Stimulated activated CD8-positive, alpha-beta memory T cell treated with anti-CD3 and anti-CD28 coated beads, Interleukin-7, amount 100 ng/mL, for 1 hour (primary cell): ENCODE measurements at regions not wholly inside any gene's neighbourhood (a gene's known extent, or its start where the extent isn't known, plus 50 kb on each side); places are given as distances from the start of the nearest gene placed in this dataset.

Source experiments
- DNase-seq, 2 donors: peaks; one replicate each; pipeline ENCODE4 v3.0.0-alpha.2; 2020; ENCODE audit warnings: low read depth in 2 of 2

GRCh38 chr5:54927097-54927746, 58.2 kb downstream of the ESM1 start:
- no peak for DNase-seq

- DNase-seq, result no peak
Measured at GRCh38 chr5:54924487-54924886, 60.9 kb downstream of the ESM1 start.

DNA sequence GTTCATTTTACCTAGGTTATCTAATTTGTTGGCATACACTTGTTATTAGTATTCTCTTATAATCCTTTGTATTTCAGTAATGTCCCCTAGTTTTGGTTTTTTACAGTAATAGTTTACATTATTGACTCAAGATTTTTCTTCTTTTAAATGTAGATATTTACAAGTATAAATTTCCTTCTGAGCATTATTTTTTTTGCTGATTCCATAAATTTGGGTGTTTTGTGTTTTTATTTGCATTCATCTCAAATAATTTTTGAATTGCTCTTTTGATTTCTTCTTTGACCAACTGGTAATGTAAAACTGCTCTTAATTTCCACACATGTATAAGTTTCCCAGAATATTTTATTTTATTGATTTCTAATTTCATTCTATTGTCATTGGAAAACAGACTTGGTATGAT, 68.1 kb downstream of the ESM1 start:
- no peak for DNase-seq

GRCh38 chr5:54915466-54916027, 69.8 kb downstream of the ESM1 start:
- no peak for DNase-seq

- no peak for DNase-seq
Measured at GRCh38 chr5:54912021-54912420, 73.4 kb downstream of the ESM1 start.

DNA sequence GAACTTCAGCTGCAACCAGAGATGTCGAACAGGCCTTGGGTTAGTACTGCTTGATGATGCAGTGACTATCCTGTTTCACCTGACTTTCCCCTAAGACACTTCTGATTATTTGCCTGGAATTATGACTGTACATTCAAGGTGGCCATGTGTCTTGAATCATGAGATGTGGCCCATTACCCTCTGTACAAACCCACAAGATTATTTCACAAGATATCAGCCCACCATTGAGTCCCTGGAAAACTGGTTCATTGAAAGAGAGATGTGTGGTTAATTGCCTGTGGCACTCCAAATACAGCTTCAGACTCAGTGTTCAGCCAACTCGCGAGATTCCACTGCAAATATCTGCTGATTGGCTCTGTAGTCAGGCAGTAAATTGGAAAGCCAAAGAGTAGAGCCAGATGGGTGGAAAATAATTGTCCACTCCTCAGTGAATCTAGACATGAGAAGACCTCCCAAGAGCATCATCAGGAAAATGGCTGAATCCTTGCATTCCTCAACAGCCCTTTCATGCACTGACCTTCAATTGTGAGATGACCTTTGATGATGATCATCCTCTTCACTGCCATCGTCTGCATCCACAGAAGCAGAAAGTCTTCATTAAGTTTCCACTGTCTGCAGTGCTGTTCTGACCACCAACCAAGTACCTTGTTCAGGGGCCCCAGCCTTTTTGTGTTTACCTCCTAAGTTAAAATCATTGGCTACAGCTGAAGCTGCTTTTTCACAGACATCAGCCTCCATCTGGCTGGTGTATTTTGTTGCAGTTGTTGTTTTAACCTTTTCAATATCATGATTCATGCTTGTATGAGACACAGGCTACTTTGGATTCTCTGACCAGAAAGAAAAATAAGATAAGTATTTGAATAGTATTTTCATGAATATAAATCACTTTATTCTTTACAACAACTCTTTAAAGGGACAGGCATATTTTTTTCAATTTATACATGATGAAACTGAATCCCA, 75.2 kb downstream of the ESM1 start:
- DNase-seq, result no peak

DNA sequence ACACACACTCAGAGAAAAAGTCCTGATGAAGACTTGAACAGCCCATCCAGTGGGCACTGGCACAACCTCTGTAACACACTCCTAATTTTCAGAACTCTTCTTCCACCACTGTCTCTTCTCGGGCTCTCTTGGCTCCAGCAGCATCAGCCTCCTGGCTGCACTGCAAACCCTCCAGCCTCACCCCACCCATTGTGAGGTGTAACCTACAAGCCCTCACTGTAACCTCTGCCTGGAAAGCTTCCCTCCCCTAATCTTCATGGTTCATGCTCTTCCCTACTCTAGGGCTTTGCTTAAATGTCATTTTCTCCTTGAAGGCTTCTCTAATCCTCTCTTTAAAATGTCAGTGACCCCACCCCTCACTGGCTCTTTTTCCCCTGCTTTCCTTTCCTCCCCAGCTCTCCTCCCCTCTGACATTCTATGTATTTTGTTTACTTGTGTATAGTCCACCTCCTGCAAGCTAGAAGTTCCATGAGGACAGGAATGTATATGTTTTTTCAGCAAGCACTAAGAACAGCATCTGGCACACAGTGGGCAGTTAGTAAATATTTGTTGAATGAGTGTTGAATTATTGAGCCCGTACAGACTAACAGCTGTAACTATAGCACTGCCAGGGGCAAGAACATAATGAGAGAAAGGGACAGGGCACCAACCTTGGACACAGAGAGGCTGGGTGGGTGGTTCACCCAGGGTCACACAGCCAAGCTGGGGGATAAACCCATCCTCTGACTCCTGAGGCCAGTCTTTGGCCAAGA, 76.4 kb downstream of the ESM1 start:
- no peak for DNase-seq

DNA sequence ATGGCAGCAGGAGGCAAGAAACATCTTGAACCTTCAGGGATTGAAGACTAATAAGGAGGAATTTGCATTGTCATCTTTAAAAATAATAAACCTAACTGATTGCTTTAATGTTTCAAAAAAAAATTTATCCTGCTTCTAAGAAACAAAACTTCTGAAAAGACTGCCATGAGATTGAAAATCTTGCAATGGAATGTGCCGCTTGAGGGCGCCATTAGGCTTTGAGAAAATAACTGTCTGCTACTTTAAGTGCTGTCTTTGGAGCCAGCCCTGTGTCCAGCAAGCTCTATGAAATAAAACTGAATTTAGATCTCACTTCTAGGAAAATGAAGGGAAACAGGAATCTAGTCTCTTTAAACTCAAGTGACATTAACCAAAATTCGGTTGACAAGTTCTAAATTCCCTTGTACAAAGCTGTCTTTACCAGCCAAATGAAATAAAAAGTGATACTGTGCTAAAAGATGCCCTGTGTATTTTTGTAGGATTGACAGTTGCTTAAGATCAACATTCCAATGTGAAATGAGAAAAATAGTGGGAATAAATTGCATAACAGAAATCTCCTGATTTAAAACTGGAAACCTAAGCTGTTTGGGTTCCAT, 79.4 kb downstream of the ESM1 start:
- peak; percentile 27 to 51 for DNase-seq

- no peak for DNase-seq
Measured at GRCh38 chr5:54905246-54905795, 80.1 kb downstream of the ESM1 start.

GRCh38 chr5:54904425-54904824, 81.0 kb downstream of the ESM1 start:
- no peak for DNase-seq

- DNase-seq, result no peak
Measured at GRCh38 chr5:54902791-54903473, 82.5 kb downstream of the ESM1 start.

DNA sequence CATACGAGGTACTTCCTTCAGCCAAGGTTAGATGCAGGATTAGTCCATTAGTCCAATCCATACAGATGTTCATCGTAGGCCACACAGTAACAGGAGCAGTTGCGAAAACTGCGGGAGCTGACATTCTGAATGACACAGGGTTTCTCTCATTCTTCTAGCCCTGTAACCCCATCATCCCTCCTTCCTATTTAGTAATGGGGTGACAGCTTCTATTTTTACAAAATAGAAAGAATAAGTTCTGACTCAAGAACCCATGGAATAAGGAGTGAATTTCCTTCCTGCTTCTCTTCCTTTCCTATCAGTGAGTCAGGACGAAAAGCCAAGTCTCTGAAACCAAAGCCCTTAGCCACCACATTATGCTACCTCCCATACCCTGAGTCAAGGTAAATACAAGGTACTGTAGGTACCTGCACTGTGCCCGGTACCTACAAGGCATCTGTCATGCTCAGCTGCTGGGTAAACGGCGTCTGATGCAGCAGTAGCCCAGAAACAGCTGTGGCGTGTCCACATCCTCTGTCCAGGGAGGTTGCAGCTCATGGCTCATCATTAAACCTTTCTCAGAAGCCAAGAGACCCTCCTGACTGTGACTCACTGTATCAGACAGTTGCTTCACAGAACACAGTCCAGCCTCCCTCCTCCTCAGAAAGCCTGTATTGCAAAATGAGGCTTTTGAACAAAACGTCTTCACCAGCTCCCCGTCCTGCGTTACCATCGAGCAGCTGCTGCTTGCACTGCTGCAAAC, 84.2 kb downstream of the ESM1 start:
- no peak for DNase-seq

DNA sequence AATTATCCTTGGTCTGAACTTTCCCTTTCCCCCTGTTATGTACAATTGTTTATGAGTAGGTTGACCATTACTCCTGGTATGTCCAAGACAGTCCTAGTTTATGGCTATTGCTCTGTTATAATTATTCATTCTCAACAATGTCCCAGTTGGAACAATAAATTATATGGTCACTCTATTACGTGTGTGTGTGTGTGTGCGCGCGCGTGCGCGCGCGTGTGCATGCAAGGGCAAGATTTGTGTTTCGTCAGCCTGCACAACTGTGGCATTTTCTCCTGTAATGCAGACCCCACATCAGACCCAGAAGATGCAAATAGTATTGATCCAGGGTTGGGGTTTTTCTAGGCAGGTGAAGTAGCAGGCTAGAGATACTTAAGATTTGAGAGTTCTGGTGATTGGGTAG, 88.4 kb downstream of the ESM1 start:
- no peak for DNase-seq

DNA sequence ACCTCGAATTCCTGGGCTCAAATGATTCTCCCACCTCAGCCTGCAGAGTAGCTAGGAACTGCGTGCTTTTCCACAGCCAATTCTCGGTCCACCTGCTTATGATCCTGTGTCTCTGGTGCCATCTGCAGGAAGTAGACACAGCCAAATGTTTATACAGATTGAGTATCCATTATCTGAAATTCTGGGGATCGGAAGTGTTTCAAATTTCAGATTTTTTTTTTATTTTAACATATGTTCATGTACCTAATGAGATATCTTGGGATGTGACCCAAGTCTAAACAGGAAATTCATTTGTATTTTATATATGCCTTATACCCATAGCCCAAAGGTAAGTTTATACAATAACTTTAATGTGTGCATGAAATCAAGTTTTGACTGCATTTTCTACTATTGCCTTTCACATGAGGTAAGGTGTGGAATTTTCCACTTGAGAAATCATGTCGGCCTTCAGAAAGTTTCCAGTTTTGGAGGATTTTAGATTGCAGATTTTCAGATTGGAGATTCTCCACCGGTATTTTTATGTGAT, 89.5 kb downstream of the ESM1 start:
- DNase-seq, result no peak

GRCh38 chr5:54894957-54895815, 90.2 kb downstream of the ESM1 start:
- no peak for DNase-seq

- no peak for DNase-seq
Measured at GRCh38 chr5:54889826-54890225, 95.6 kb downstream of the ESM1 start.

DNA sequence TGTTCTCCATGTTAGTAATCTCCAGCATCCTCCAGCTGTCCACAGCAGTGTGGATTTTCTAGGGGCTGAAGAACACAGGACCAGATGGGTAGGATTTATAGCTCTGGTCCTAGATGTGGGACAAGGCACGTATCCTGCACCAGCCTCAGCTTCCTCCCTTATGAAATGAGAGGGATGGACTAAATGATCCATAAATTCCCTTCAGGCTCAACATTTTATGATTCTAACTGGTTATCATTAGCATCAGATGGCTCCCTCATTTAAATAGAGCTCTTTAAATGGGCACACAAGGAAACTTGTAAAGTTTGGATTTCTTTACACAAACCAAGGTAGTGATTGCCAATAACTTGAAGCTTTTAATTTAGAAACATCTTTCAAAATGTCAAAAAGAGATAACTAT, 97.7 kb downstream of the ESM1 start:
- DNase-seq, result no peak

- DNase-seq, result no peak
Measured at GRCh38 chr5:54886866-54887265, 98.5 kb downstream of the ESM1 start.

DNA sequence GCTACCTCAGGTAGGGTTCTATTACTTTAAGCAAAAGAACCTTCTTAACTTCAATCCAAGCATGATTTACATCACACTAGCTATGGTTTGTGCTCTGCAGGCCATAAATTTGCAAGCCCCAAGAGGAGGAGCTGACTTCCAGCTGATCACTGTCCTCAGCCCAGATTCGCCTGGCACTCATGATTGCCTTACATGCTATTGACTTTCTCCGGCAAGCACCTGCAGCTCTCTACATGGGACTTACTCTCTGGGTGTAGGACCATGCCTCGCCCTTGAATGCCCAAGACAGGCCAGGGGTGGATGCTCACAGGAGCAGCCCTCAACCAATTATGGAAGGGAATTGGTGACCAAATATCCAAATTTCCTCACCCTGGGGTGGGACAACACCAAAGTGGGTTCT, 99.8 kb downstream of the ESM1 start:
- no peak for DNase-seq
